ENCODE measurements at regions not wholly inside any gene's neighbourhood (a gene's known extent, or its start where the extent isn't known, plus 50 kb on each side); places are given as distances from the start of the nearest gene placed in this dataset.

DNA sequence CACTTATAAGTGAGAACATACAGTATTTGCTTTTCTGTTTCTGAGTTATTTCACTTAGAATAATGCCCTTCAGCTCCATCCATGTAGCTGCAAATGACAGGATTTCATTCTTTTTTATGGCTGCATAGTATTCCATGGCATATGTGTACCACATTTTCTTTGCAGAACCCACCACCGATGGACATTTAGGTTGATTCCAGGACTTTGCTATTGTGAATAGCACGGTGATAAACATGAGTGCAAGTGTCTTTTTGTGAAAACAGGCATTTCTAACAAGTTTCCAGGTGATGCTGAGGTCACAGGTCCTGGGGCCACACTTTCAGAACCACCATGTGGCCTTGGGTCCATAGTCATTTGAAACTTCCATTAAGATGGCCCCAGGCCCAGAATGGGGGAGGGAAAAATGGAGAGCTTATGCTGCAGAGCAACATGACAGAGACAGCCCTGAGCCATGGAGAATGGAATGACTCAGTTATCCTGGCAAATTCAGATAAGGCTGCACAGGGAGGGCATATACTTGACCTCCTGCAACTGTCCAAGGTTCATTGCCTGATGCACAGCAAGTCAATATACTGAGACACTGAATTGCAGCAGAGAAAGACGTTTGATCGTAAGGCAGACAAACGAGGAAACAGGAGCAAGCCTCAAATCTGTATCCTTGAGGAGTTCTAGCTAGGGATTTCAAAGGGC lies 248.0 kb upstream of the GALNT17 start:
- ChIA-PET POLR2A (no interaction called here), CTCF (no interaction called here)
- H3K4me3 ChIP-seq (ENCODE audit: low read depth, low read length): no peak overlapping the region
- no peaks in the 10 kb centered on the region for H3K27me3 ChIP-seq (ENCODE audit: control insufficient read depth, insufficient read depth, low read length)
- H3K27ac ChIP-seq (ENCODE audit: low read depth, low read length): no peak overlapping the region
- DNase-seq (ENCODE audit: low read depth, low spot score): no peak
- peaks cover 25% of the 10 kb centered on the region for H3K9me3 ChIP-seq (ENCODE audit: control insufficient read depth, insufficient read depth, low read length)
- no peak for TF ChIP-seq CTCF (IDR thresholded peaks at IDR 0.05; ENCODE audit: low read depth, low read length)

GRCh38 chr7:70884440-70884764 lies 247.5 kb upstream of the GALNT17 start:
- ChIA-PET CTCF (no interaction called here), POLR2A (no interaction called here)
- DNase-seq (ENCODE audit: low read depth, low spot score): no peak
- Histone ChIP-seq H3K9me3 (ENCODE audit: control insufficient read depth, insufficient read depth, low read length) (peaks cover 25% of the 10 kb centered on the region), H3K27me3 (ENCODE audit: control insufficient read depth, insufficient read depth, low read length) (no peaks in the 10 kb centered on the region), H3K4me3 (ENCODE audit: low read depth, low read length) (no peak overlapping the region), H3K27ac (ENCODE audit: low read depth, low read length) (no peak overlapping the region)
- TF ChIP-seq CTCF (IDR thresholded peaks at IDR 0.05; ENCODE audit: low read depth, low read length): no peak

DNA sequence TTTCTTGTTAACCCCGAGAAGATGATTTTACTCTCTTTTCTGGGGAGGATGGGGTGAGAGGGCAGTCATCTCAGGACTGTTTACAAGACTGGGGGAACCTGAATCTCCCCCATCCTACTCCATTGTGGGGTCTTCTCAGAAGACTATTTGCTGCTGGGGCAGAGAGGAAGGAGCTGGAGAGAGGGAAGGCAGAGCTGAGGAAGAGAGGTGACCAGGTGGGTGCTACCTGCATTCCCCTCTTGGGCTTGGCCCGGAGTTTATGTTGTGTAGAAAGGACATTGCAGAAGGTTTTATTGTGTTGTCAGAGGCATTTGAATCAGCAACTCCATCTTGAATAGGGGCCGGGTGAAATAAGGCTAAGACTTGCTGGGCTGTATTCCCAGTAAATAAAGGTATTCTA lies 247.1 kb upstream of the GALNT17 start:
- ChIA-PET CTCF (no interaction called here), POLR2A (no interaction called here)
- H3K27me3 ChIP-seq (ENCODE audit: control insufficient read depth, insufficient read depth, low read length): no peaks in the 10 kb centered on the region
- H3K4me3 ChIP-seq (ENCODE audit: low read depth, low read length): no peak overlapping the region
- no peak overlapping the region for H3K27ac ChIP-seq (ENCODE audit: low read depth, low read length)
- TF ChIP-seq CTCF (IDR thresholded peaks at IDR 0.05; ENCODE audit: low read depth, low read length): no peak
- DNase-seq (ENCODE audit: low read depth, low spot score): no peak
- peaks cover 25% of the 10 kb centered on the region for H3K9me3 ChIP-seq (ENCODE audit: control insufficient read depth, insufficient read depth, low read length)

DNA sequence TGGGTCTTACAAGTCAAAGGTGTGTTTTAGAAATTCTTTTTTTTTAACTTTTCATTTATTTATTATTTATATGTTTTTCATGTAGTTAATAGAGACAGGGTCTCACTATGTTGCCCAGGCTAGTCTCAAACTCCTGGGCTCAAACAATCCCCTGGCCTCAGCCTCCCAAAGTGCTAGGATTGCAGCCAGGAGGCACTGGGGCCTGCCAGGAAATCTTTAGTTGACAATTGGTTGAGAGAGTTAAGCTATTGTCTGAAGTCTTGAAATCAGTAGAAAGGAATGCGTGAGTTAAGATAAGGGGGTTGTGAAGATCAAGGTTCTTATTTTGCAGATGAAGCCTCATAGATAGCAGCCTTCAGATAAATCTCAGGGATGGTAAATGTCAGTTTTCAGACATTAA lies 245.4 kb upstream of the GALNT17 start:
- ChIA-PET POLR2A (no interaction called here), CTCF (no interaction called here)
- TF ChIP-seq CTCF (IDR thresholded peaks at IDR 0.05; ENCODE audit: low read depth, low read length): no peak
- DNase-seq (ENCODE audit: low read depth, low spot score): no peak
- Histone ChIP-seq H3K4me3 (ENCODE audit: low read depth, low read length) (no peak overlapping the region), H3K27me3 (ENCODE audit: control insufficient read depth, insufficient read depth, low read length) (no peaks in the 10 kb centered on the region), H3K27ac (ENCODE audit: low read depth, low read length) (no peak overlapping the region), H3K9me3 (ENCODE audit: control insufficient read depth, insufficient read depth, low read length) (peaks cover 28% of the 10 kb centered on the region; the same call in 1 of the 2 replicates)

DNA sequence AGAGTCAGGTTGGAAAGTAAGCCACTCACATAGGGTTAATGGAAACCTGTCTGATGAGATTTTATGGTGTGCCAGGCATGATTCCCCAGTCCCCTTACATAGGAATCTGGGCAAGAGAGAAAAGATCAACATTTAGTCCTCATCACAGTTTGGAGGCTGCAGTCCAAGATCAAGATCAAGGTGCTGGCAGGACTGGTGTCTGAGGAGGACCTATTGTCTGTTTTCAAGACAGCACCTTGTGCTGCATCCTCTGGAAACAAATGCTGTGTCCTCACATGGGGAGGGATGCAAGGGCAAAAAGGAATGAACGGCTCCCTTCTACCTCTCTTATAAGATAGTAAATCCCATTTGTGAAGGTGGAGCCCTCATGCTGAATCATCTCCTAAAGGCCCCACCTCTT lies 244.8 kb upstream of the GALNT17 start:
- CTCF ChIA-PET: no interaction called here
- Histone ChIP-seq H3K27me3 (ENCODE audit: control insufficient read depth, insufficient read depth, low read length) (no peaks in the 10 kb centered on the region), H3K9me3 (ENCODE audit: control insufficient read depth, insufficient read depth, low read length) (peaks cover 31% of the 10 kb centered on the region; the same call in 1 of the 2 replicates), H3K4me3 (ENCODE audit: low read depth, low read length) (no peak overlapping the region), H3K27ac (ENCODE audit: low read depth, low read length) (no peak overlapping the region)
- DNase-seq (ENCODE audit: low read depth, low spot score): no peak
- no peak for TF ChIP-seq CTCF (IDR thresholded peaks at IDR 0.05; ENCODE audit: low read depth, low read length)
- POLR2A ChIA-PET: no interaction called here
